GM19438 (cell line): ENCODE measurements at regions not wholly inside any gene's neighbourhood (a gene's known extent, or its start where the extent isn't known, plus 50 kb on each side); places are given as distances from the start of the nearest gene placed in this dataset.
A peak's percentile ranks its signal among the peaks of the same experiment; 100 is the strongest.

Experiments
- ATAC-seq: cut with Tn5 transposase; IDR thresholded peaks from one replicate; pipeline ENCODE4 v1.9.1; 2021; ENCODE audit warnings: low read depth; ENCODE audit not compliant: unreplicated experiment

GRCh38 chr15:38691965-38692788, 127.6 kb upstream of the RASGRP1 start:
- ATAC-seq, result no peak

- no peak for ATAC-seq
Observed at GRCh38 chr15:38692789-38693062, 128.1 kb upstream of the RASGRP1 start.

GRCh38 chr15:38695249-38696108, 130.9 kb upstream of the RASGRP1 start:
- no peak for ATAC-seq

GRCh38 chr15:38696109-38696727, 131.6 kb upstream of the RASGRP1 start:
- no peak for ATAC-seq

GRCh38 chr15:38696790-38697495, 132.3 kb upstream of the RASGRP1 start:
- ATAC-seq, result no peak

- ATAC-seq, result no peak
Observed at GRCh38 chr15:38698254-38698653, 133.6 kb upstream of the RASGRP1 start.

GRCh38 chr15:38699633-38700230, 135.1 kb upstream of the RASGRP1 start:
- peak; percentile 60 for ATAC-seq

- no peak for ATAC-seq
Observed at GRCh38 chr15:38701149-38701548, 136.5 kb upstream of the RASGRP1 start.

GRCh38 chr15:38702178-38702912, 137.7 kb upstream of the RASGRP1 start:
- no peak for ATAC-seq

GRCh38 chr15:38705436-38706219, 141.0 kb upstream of the RASGRP1 start:
- no peak for ATAC-seq

GRCh38 chr15:38706956-38707355, 142.3 kb upstream of the RASGRP1 start:
- no peak for ATAC-seq

GRCh38 chr15:38707802-38708671, 143.4 kb upstream of the RASGRP1 start:
- ATAC-seq, result peak; percentile 83

- ATAC-seq, result no peak
Observed at GRCh38 chr15:38708672-38709180, 144.1 kb upstream of the RASGRP1 start.

GRCh38 chr15:38709196-38709595, 144.6 kb upstream of the RASGRP1 start:
- no peak for ATAC-seq

GRCh38 chr15:38714309-38715072, 149.9 kb upstream of the RASGRP1 start:
- no peak for ATAC-seq

GRCh38 chr15:38720893-38721567, 156.4 kb upstream of the RASGRP1 start:
- no peak for ATAC-seq

- no peak for ATAC-seq
Observed at GRCh38 chr15:38721568-38721945, 156.9 kb upstream of the RASGRP1 start.
